Smooth muscle cell (in vitro differentiated cells): ENCODE measurements at regions not wholly inside any gene's neighbourhood (a gene's known extent, or its start where the extent isn't known, plus 50 kb on each side); places are given as distances from the start of the nearest gene placed in this dataset.
"Not testable (repeated sequence)": the region's sequence is repeated elsewhere in the genome, so short reads cannot be mapped to it uniquely, and the experiment has no call there.

ENCODE experiments used
- DNase-seq: peaks from one replicate; lab custom pipeline; 2025; ENCODE audit not compliant: unreplicated experiment; lab: John Stamatoyannopoulos, UW
- H2AFZ ChIP-seq: fragments of 200-600 bp; sonication (generic); 2 replicates; pipeline ENCODE4 v1.6.0; 2016; ENCODE audit warnings: antibody characterized with exemption, low read depth, mild to moderate bottlenecking
- H3F3A ChIP-seq: fragments of 200-600 bp; sonication (generic); 2 replicates; pipeline ENCODE4 v1.6.0; 2017; ENCODE audit warnings: antibody characterized with exemption, low read depth
- H3K27ac ChIP-seq: fragments of 200-600 bp; sonication (generic); 2 replicates; pipeline ENCODE4 v1.5.1; 2016; ENCODE audit warnings: low read depth, mild to moderate bottlenecking
- H3K27me3 ChIP-seq: fragments of 200-600 bp; sonication (generic); 2 replicates; pipeline ENCODE4 v1.6.1; 2016; ENCODE audit warnings: low read depth, mild to moderate bottlenecking
- H3K36me3 ChIP-seq: fragments of 200-600 bp; sonication (generic); 2 replicates; pipeline ENCODE4 v1.5.1; 2016; ENCODE audit warnings: low read depth
- H3K4me1 ChIP-seq: fragments of 200-600 bp; sonication (generic); 2 replicates; pipeline ENCODE4 v1.5.1; 2016; ENCODE audit warnings: low read depth
- H3K4me2 ChIP-seq: fragments of 200-600 bp; sonication (generic); 2 replicates; pipeline ENCODE4 v1.6.0; 2016; ENCODE audit warnings: mild to moderate bottlenecking
- H3K4me3 ChIP-seq: fragments of 200-600 bp; sonication (generic); 2 replicates; pipeline ENCODE4 v1.5.1; 2016; ENCODE audit warnings: mild to moderate bottlenecking
- H3K79me2 ChIP-seq: fragments of 200-600 bp; sonication (generic); 2 replicates; pipeline ENCODE4 v1.6.0; 2016; ENCODE audit warnings: low read depth, mild to moderate bottlenecking
- H3K9ac ChIP-seq: fragments of 200-600 bp; sonication (generic); 2 replicates; pipeline ENCODE4 v1.6.0; 2016; ENCODE audit warnings: low read depth
- H3K9me3 ChIP-seq: fragments of 200-600 bp; sonication (generic); replicated peaks from 2 replicates; pipeline ENCODE4 v1.5.1; 2016; ENCODE audit warnings: low read depth
- H4K20me1 ChIP-seq: fragments of 200-600 bp; sonication (generic); 2 replicates; pipeline ENCODE4 v1.6.0; 2016; ENCODE audit warnings: low read depth
- CTCF ChIP-seq: fragments of 200-600 bp; sonication (generic); IDR thresholded peaks from 2 replicates; pipeline ENCODE4 v1.5.1; 2017; ENCODE audit warnings: borderline replicate concordance, mild to moderate bottlenecking, antibody characterized with exemption; ENCODE audit not compliant: insufficient read depth, poor library complexity, severe bottlenecking
- WGBS: methylation state at CpG from one replicate; pipeline ENCODE4 v1.1.7; 2016; ENCODE audit warnings: low lambda C conversion rate; 5-methylcytosine and 5-hydroxymethylcytosine counted together

DNA sequence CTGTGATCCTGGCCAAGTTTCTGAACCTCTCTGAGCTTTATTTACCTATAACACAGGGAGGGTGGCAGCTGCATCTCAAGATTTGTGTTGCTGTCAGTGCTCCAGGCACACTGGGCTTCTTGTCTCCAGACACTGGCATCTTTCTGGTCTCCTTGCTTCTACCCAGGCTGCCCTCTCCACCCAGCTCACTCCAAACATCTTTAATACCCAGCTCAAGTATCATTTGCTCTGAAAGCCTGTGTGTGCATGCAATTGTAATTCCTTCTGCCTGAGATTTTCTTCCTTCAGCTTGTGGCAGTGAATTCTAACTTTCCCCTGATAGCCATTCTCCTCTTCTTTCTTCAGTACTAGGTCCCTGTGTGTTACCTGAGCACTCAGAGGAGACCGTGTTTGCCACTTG lies 50.7 kb upstream of the USP7 start:
- WGBS, result 100% methylated on average over 1 of the region's 1 CpG
- H4K20me1 ChIP-seq, result no peaks in the 10 kb centered on the region
- H3K4me3 ChIP-seq, result no peak overlapping the region
- no peak for DNase-seq
- H3K27ac ChIP-seq, result no peak overlapping the region
- no peaks in the 10 kb centered on the region for H3K27me3 ChIP-seq
- no peaks in the 10 kb centered on the region for H3K79me2 ChIP-seq
- no peaks in the 10 kb centered on the region for H3K9me3 ChIP-seq
- H3K4me1 ChIP-seq, result no peaks in the 10 kb centered on the region
- H3K36me3 ChIP-seq, result no peaks in the 10 kb centered on the region
- no peak overlapping the region for H3K9ac ChIP-seq
- no peak overlapping the region for H2AFZ ChIP-seq
- H3K4me2 ChIP-seq, result no peak overlapping the region
- TF ChIP-seq CTCF, result no peak
- no peaks in the 10 kb centered on the region for H3F3A ChIP-seq

DNA sequence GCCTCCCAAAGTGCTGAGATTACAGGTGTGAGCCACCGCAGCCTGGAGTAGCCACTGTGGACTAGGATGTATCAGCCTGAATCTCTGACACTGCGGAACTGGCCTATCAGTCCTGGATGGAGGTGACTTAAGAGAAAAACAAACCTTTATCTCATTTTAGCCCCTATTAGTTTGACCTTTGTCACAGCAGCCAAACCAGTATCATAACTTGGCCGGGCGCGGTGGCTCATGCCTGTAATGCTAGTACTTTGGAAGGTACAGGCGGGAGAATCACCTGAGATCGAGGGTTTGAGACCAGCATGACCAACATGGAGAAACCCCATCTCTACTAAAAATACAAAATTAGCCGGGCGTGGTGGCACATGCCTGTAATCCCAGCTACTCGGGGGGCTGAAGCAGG lies 51.8 kb upstream of the USP7 start:
- no peak overlapping the region for H3K4me2 ChIP-seq
- no peaks in the 10 kb centered on the region for H3K79me2 ChIP-seq
- no peak overlapping the region for H3K27ac ChIP-seq
- no peak overlapping the region for H3K9ac ChIP-seq
- no peak overlapping the region for H2AFZ ChIP-seq
- DNase-seq, result no peak
- WGBS, result 95% methylated on average over 10 of the region's 10 CpGs
- TF ChIP-seq CTCF, result no peak
- H3K4me3 ChIP-seq, result no peak overlapping the region
- no peaks in the 10 kb centered on the region for H3K4me1 ChIP-seq
- no peaks in the 10 kb centered on the region for H3F3A ChIP-seq
- H3K27me3 ChIP-seq, result no peaks in the 10 kb centered on the region
- no peaks in the 10 kb centered on the region for H4K20me1 ChIP-seq
- no peaks in the 10 kb centered on the region for H3K9me3 ChIP-seq
- no peaks in the 10 kb centered on the region for H3K36me3 ChIP-seq

DNA sequence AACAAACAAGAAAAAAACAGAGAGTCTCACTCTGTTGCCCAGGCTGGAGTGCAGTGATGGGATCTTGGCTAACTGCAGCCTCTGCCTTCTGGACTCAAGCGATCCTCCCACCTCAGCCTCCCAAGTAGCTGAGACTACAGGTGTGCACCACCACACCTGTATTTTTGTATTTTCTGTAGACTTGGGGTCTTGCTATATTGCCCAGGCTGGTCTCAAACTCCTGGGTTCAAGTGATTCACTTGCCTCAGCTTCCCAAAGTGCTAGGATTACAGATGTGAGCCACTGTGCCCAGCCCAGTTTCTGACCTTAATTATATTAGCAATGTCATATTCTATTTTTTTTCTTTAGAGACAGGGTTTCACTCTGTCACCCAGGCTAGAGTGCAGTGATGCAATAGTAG lies 52.3 kb upstream of the USP7 start:
- not testable (repeated sequence) for H3K4me3 ChIP-seq, H3K27ac ChIP-seq, H3K4me1 ChIP-seq, H3K27me3 ChIP-seq, H3K36me3 ChIP-seq, H3K9me3 ChIP-seq, DNase-seq, H3K79me2 ChIP-seq, H3K4me2 ChIP-seq, H3F3A ChIP-seq, H4K20me1 ChIP-seq, H3K9ac ChIP-seq, H2AFZ ChIP-seq
- 100% methylated on average over 1 of the region's 1 CpG for WGBS

- Histone ChIP-seq H3K4me3 (no peak overlapping the region), H3K9ac (no peak overlapping the region), H4K20me1 (no peaks in the 10 kb centered on the region), H2AFZ (no peak overlapping the region), H3K36me3 (no peaks in the 10 kb centered on the region), H3K27ac (no peak overlapping the region), H3K79me2 (no peaks in the 10 kb centered on the region), H3F3A (no peaks in the 10 kb centered on the region), H3K4me1 (no peaks in the 10 kb centered on the region), H3K9me3 (no peaks in the 10 kb centered on the region), H3K27me3 (no peaks in the 10 kb centered on the region), H3K4me2 (no peak overlapping the region)
- WGBS, result 94% methylated on average over 3 of the region's 3 CpGs
- TF ChIP-seq CTCF, result no peak
- DNase-seq, result no peak
These were observed 53.1 kb upstream of the USP7 start for GRCh38 chr16:9016824-9017223.
